ENCODE measurements at regions not wholly inside any gene's neighbourhood (a gene's known extent, or its start where the extent isn't known, plus 50 kb on each side); places are given as distances from the start of the nearest gene placed in this dataset.

DNA sequence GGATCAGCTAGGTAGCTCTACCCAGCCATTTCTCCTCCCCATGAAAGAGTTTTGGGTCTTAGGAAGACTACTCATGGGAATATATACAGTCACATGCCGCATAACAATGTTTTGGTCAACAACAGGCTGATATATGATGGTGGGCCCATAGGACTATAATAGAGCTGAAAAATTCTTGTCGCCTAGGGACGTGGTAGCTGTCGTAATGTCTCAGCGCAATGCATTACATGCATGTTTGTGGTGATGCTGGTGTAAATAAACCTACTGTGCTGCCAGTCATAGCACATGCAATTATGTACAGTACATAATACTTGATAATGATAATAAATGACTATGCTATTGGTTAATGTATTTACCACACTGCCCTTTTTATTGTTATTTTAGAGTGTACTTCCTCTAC, 78.2 kb upstream of the DLX6 start (continued):
- TF ChIP-seq STAT1 (conservative IDR thresholded peaks at IDR 0.05): no peak
- no peak for TF ChIP-seq POLR2A (IDR thresholded peaks at IDR 0.05; ENCODE audit: low read depth, low read length)
- TF ChIP-seq STAT3 (IDR thresholded peaks at IDR 0.05; ENCODE audit: low read depth, low read length): no peak
- no peak for TF ChIP-seq RB1 (IDR thresholded peaks at IDR 0.05; ENCODE audit: borderline replicate concordance)
- TF ChIP-seq CBX3 (IDR thresholded peaks at IDR 0.05; ENCODE audit: borderline replicate concordance, low read depth): no peak
- TF ChIP-seq USF2 (IDR thresholded peaks at IDR 0.05; ENCODE audit: borderline replicate concordance, low read depth, low read length): no peak
- no peak for TF ChIP-seq MXI1 (IDR thresholded peaks at IDR 0.05; ENCODE audit: low read depth, low read length)
- TF ChIP-seq SMC3 (IDR thresholded peaks at IDR 0.05; ENCODE audit: borderline replicate concordance, low read length): no peak

- ChIA-PET RAD21 (ENCODE audit: unreplicated experiment) (no interaction called here), SMC1A (ENCODE audit: uncharacterized antibody, unreplicated experiment) (no interaction called here), CTCF (no interaction called here), POLR2A (no interaction called here)
- DNase-seq (ENCODE audit: low read depth, low spot score) (no peak), FAIRE-seq (no peak), ATAC-seq (no peak)
- 24% methylated on average over 2 of the region's 2 CpGs for WGBS (ENCODE audit: insufficient coverage, insufficient replicate concordance, low lambda C conversion rate, missing lambda C conversion rate)
- Histone ChIP-seq H3K9ac (ENCODE audit: control insufficient read depth, insufficient read depth, low read length) (no peak overlapping the region), H3K27ac (ENCODE audit: control insufficient read depth, insufficient read depth) (no peak overlapping the region), H3K9me3 (replicated peaks; ENCODE audit: control insufficient read depth, insufficient read depth, low read length) (no peaks in the 10 kb centered on the region), H3K36me3 (ENCODE audit: control insufficient read depth in 2 of 2, insufficient read depth in 2 of 2, low read length in 1 of 2) (no peaks in the 10 kb centered on the region), H2AFZ (ENCODE audit: control insufficient read depth, low read depth, low read length) (no peak overlapping the region), H3K27me3 (replicated peaks in 1 of 2; ENCODE audit: control insufficient read depth in 2 of 2, insufficient read depth in 2 of 2, low read length in 1 of 2) (no peaks in the 10 kb centered on the region), H3K4me3 (no peak overlapping the region), H3K4me1 (ENCODE audit: control insufficient read depth, insufficient read depth, low read length) (no peaks in the 10 kb centered on the region), H4K20me1 (ENCODE audit: control insufficient read depth, insufficient read depth) (no peaks in the 10 kb centered on the region; the same call in 1 of the 2 replicates), H3K4me2 (ENCODE audit: control insufficient read depth, insufficient read depth) (no peak overlapping the region), H3K79me2 (ENCODE audit: control insufficient read depth, insufficient read depth, low read length) (no peaks in the 10 kb centered on the region)
- intact Hi-C loops (cut with micrococcal nuclease; ENCODE audit: unreplicated experiment) (no loop called here), in situ Hi-C loops (cut with MboI) (no loop called here)
- BruUV-seq (replicated peaks): no TSS peak
- no peak for TF ChIP-seq RAD51 (IDR thresholded peaks at IDR 0.05)
- no peak for TF ChIP-seq ZNF207 (IDR thresholded peaks at IDR 0.05; ENCODE audit: borderline replicate concordance)
- no peak for TF ChIP-seq PAX8 (IDR thresholded peaks at IDR 0.05)
- TF ChIP-seq JUND (IDR thresholded peaks at IDR 0.05; ENCODE audit: low read depth, low read length): no peak
- TF ChIP-seq BMI1 (IDR thresholded peaks at IDR 0.05; ENCODE audit: borderline replicate concordance): no peak
- TF ChIP-seq, protein P1, sequence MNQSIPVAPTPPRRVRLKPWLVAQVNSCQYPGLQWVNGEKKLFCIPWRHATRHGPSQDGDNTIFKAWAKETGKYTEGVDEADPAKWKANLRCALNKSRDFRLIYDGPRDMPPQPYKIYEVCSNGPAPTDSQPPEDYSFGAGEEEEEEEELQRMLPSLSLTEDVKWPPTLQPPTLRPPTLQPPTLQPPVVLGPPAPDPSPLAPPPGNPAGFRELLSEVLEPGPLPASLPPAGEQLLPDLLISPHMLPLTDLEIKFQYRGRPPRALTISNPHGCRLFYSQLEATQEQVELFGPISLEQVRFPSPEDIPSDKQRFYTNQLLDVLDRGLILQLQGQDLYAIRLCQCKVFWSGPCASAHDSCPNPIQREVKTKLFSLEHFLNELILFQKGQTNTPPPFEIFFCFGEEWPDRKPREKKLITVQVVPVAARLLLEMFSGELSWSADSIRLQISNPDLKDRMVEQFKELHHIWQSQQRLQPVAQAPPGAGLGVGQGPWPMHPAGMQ (IDR thresholded peaks at IDR 0.05; ENCODE audit: borderline replicate concordance): no peak
- no peak for TF ChIP-seq YBX1 (IDR thresholded peaks at IDR 0.05)
- no peak for TF ChIP-seq ATF7 (IDR thresholded peaks at IDR 0.05; ENCODE audit: low read depth)
These were observed 76.4 kb upstream of the DLX6 start for GRCh38 chr7:96928965-96929364.

Measured in GM12878 (cell line).